ENCODE measurements at regions not wholly inside any gene's neighbourhood (a gene's known extent, or its start where the extent isn't known, plus 50 kb on each side); places are given as distances from the start of the nearest gene placed in this dataset.

DNA sequence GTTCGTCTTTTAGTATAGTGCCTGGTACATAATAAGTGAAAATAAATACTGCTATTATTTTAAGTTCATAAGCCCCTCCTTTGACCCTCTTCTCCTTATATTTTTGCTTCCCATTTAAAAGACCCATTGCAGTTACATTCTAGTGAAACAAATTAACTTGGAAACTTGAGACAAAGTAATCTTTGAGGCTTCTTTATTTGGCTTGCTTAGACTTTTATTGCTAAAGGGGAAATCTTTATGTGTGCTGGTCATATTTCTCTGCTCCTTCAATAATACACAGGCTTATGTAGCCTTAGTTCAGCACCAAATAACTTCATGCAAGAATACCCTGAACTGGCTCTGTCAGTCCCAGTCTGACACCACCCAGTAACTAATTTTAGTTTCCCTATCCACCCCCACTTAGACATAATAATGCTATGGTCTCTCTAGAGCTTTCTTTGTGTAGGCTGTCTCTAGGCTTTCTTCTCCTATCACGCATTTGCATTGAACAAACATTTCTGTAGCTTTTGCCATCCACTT, 257.8 kb downstream of the OMA1 start:
- Histone ChIP-seq H3K9ac (ENCODE audit: low read length) (no peak overlapping the region), H3K9me2 (ENCODE audit: insufficient read depth) (no peaks in the 10 kb centered on the region), H3K27ac (ENCODE audit: low read depth, low read length) (no peak overlapping the region), H3K36me3 (ENCODE audit: control insufficient read depth in 1 of 2, insufficient read depth in 2 of 2, low read length in 2 of 2) (no peaks in the 10 kb centered on the region), H3K79me2 (ENCODE audit: insufficient read depth, low read length) (no peaks in the 10 kb centered on the region), H2AFZ (ENCODE audit: low read depth, low read length, poor library complexity, severe bottlenecking) (no peak overlapping the region), H3K4me1 (ENCODE audit: control insufficient read depth in 1 of 2, insufficient read depth in 2 of 2, low read length in 2 of 2) (no peaks in the 10 kb centered on the region), H3K9me3 (ENCODE audit: control insufficient read depth in 1 of 2, insufficient read depth in 1 of 2, low read depth in 1 of 2, low read length in 2 of 2) (no peaks in the 10 kb centered on the region), H3K27me3 (ENCODE audit: insufficient read depth, low read length) (peaks cover 5% of the 10 kb centered on the region; the same call in 1 of the 2 replicates), H3K4me2 (ENCODE audit: low read length) (no peak overlapping the region), H3K4me3 (replicated peaks in 1 of 2; ENCODE audit: low read depth in 1 of 2, low read length in 2 of 2) (no peak overlapping the region), H4K20me1 (ENCODE audit: insufficient read depth) (no peaks in the 10 kb centered on the region)
- BruUV-seq (replicated peaks), result no TSS peak
- POLR2A ChIA-PET, result no interaction called here
- CTCF ChIA-PET, result no interaction called here
- ATAC-seq, result no peak
- DNase-seq (ENCODE audit: low read depth, low spot score), result no peak
- no peak for TF ChIP-seq FOSL1 (IDR thresholded peaks at IDR 0.05; ENCODE audit: low read depth)
- no peak for TF ChIP-seq ZFX (IDR thresholded peaks at IDR 0.05)
- TF ChIP-seq, protein P1, sequence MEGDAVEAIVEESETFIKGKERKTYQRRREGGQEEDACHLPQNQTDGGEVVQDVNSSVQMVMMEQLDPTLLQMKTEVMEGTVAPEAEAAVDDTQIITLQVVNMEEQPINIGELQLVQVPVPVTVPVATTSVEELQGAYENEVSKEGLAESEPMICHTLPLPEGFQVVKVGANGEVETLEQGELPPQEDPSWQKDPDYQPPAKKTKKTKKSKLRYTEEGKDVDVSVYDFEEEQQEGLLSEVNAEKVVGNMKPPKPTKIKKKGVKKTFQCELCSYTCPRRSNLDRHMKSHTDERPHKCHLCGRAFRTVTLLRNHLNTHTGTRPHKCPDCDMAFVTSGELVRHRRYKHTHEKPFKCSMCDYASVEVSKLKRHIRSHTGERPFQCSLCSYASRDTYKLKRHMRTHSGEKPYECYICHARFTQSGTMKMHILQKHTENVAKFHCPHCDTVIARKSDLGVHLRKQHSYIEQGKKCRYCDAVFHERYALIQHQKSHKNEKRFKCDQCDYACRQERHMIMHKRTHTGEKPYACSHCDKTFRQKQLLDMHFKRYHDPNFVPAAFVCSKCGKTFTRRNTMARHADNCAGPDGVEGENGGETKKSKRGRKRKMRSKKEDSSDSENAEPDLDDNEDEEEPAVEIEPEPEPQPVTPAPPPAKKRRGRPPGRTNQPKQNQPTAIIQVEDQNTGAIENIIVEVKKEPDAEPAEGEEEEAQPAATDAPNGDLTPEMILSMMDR (IDR thresholded peaks at IDR 0.05 in 2 of 3, conservative IDR thresholded peaks at IDR 0.05 in 1 of 3; ENCODE audit: borderline replicate concordance in 1 of 3, insufficient read depth in 1 of 3, low read depth in 2 of 3, low read length in 2 of 3), result no peak
- TF ChIP-seq SP1 (IDR thresholded peaks at IDR 0.05; ENCODE audit: low read depth), result no peak
- TF ChIP-seq POLR2AphosphoS5 (IDR thresholded peaks at IDR 0.05; ENCODE audit: low read depth, low read length), result no peak
- no peak for TF ChIP-seq RAD21 (IDR thresholded peaks at IDR 0.05; ENCODE audit: low read depth)
- TF ChIP-seq, protein P2, sequence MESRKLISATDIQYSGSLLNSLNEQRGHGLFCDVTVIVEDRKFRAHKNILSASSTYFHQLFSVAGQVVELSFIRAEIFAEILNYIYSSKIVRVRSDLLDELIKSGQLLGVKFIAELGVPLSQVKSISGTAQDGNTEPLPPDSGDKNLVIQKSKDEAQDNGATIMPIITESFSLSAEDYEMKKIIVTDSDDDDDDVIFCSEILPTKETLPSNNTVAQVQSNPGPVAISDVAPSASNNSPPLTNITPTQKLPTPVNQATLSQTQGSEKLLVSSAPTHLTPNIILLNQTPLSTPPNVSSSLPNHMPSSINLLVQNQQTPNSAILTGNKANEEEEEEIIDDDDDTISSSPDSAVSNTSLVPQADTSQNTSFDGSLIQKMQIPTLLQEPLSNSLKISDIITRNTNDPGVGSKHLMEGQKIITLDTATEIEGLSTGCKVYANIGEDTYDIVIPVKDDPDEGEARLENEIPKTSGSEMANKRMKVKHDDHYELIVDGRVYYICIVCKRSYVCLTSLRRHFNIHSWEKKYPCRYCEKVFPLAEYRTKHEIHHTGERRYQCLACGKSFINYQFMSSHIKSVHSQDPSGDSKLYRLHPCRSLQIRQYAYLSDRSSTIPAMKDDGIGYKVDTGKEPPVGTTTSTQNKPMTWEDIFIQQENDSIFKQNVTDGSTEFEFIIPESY (IDR thresholded peaks at IDR 0.05; ENCODE audit: extremely low read depth, insufficient replicate concordance, low read length), result no peak
- TF ChIP-seq, protein P3, sequence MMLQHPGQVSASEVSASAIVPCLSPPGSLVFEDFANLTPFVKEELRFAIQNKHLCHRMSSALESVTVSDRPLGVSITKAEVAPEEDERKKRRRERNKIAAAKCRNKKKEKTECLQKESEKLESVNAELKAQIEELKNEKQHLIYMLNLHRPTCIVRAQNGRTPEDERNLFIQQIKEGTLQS (IDR thresholded peaks at IDR 0.05), result no peak
- TF ChIP-seq ZNF274 (IDR thresholded peaks at IDR 0.05; ENCODE audit: low read depth, low read length), result no peak
- TF ChIP-seq ELF1 (IDR thresholded peaks at IDR 0.05; ENCODE audit: borderline replicate concordance, low read depth), result no peak
- no peak for TF ChIP-seq SIN3A (IDR thresholded peaks at IDR 0.05; ENCODE audit: low read depth)
- TF ChIP-seq TCF7L2 (IDR thresholded peaks at IDR 0.05; ENCODE audit: borderline replicate concordance, extremely low read depth, insufficient read depth, insufficient read length), result no peak
- no peak for TF ChIP-seq EZH2 (IDR thresholded peaks at IDR 0.05)
- no peak for TF ChIP-seq POLR2A (IDR thresholded peaks at IDR 0.05; ENCODE audit: borderline replicate concordance, extremely low read depth, insufficient read depth, insufficient read length)
- no peak for TF ChIP-seq CEBPB (IDR thresholded peaks at IDR 0.05; ENCODE audit: low read depth)
- TF ChIP-seq YY1 (IDR thresholded peaks at IDR 0.05; ENCODE audit: extremely low read depth, insufficient replicate concordance, low read depth, low read length), result no peak
- TF ChIP-seq CBX3 (IDR thresholded peaks at IDR 0.05; ENCODE audit: low read depth), result no peak
- RAD21 ChIA-PET (ENCODE audit: low non-redundant PET in 1 of 2, low total read pairs in 2 of 2, uncharacterized antibody in 2 of 2, unreplicated experiment in 2 of 2), result no interaction called here
- intact Hi-C loops (cut with micrococcal nuclease), result no loop called here
